Loucy (cell line): ENCODE measurements at regions not wholly inside any gene's neighbourhood (a gene's known extent, or its start where the extent isn't known, plus 50 kb on each side); places are given as distances from the start of the nearest gene placed in this dataset.

Source experiments
- EZH2phosphoT487 ChIP-seq: fragments of 200-600 bp; IDR thresholded peaks from 2 replicates; pipeline ENCODE4 v1.6.1; 2018; ENCODE audit warnings: antibody characterized with exemption, mild to moderate bottlenecking, moderate library complexity, borderline replicate concordance
- TF ChIP-seq, protein P1 (sequence below): fragments of 200-600 bp; sonication (generic); conservative IDR thresholded peaks from 2 replicates; pipeline ENCODE4 v1.5.1; 2014; ENCODE audit warnings: mild to moderate bottlenecking, antibody characterized with exemption, low read length

DNA sequence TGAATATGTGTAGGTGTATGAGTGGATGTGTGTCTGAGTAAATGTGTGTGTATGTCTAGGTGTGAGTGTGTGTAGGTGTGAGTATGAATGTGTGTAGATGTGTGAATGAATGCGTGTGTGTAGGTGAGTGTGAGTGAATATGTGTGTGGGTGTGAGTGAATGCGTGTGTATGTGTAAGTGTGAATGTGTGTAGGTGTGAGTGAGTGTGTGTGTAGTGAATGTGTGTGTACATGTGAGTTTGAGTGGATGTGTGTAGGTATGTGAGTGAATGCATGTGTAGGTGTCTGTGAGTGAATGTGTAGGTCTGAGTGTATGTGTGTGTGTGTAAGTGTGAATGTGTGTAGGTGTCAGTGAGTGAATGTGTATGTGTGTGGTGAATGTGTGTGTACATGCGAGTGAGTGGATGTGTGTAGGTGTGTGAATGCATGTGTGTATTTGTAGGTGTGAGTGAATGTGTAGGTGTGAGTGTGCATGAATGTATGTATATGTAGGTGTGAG lies 201.0 kb upstream of the ZNF536 start:
- TF ChIP-seq, protein P1, sequence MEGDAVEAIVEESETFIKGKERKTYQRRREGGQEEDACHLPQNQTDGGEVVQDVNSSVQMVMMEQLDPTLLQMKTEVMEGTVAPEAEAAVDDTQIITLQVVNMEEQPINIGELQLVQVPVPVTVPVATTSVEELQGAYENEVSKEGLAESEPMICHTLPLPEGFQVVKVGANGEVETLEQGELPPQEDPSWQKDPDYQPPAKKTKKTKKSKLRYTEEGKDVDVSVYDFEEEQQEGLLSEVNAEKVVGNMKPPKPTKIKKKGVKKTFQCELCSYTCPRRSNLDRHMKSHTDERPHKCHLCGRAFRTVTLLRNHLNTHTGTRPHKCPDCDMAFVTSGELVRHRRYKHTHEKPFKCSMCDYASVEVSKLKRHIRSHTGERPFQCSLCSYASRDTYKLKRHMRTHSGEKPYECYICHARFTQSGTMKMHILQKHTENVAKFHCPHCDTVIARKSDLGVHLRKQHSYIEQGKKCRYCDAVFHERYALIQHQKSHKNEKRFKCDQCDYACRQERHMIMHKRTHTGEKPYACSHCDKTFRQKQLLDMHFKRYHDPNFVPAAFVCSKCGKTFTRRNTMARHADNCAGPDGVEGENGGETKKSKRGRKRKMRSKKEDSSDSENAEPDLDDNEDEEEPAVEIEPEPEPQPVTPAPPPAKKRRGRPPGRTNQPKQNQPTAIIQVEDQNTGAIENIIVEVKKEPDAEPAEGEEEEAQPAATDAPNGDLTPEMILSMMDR: no peak
- TF ChIP-seq EZH2phosphoT487: no peak
